ENCODE measurements at regions not wholly inside any gene's neighbourhood (a gene's known extent, or its start where the extent isn't known, plus 50 kb on each side); places are given as distances from the start of the nearest gene placed in this dataset.

GRCh38 chr2:186913870-186914269 is 64.9 kb upstream of the ZSWIM2 start:
- Mint-ChIP-seq H3K9me3 (peaks cover 0 to 3% (median 0%) of the 10 kb centered on the region in 5 donors), H3K36me3 (no peaks in the 10 kb centered on the region), H3K27me3 (no peaks in the 10 kb centered on the region), H3K27ac (no peak overlapping the region), H3K4me3 (no peak overlapping the region), H3K4me1 (no peaks in the 10 kb centered on the region)
- Histone ChIP-seq H3K36me3 (ENCODE audit: insufficient read depth, low read length) (no peaks in the 10 kb centered on the region), H3K27ac (ENCODE audit: low read depth, low read length) (no peak overlapping the region), H3K9me3 (ENCODE audit: low read length) (no peaks in the 10 kb centered on the region), H3K4me1 (ENCODE audit: insufficient read depth, low read length) (no peaks in the 10 kb centered on the region), H3K4me3 (ENCODE audit: low read length) (no peak overlapping the region), H3K27me3 (ENCODE audit: insufficient read depth, low read length, poor library complexity, severe bottlenecking) (no peaks in the 10 kb centered on the region)
- no peak for DNase-seq
- POLR2A ChIA-PET, result no interaction called here
- CTCF ChIA-PET, result no interaction called here

- Histone ChIP-seq H3K9me3 (ENCODE audit: low read length) (no peaks in the 10 kb centered on the region), H3K36me3 (ENCODE audit: insufficient read depth, low read length) (no peaks in the 10 kb centered on the region), H3K27ac (ENCODE audit: low read depth, low read length) (no peak overlapping the region), H3K4me1 (ENCODE audit: insufficient read depth, low read length) (no peaks in the 10 kb centered on the region), H3K27me3 (ENCODE audit: insufficient read depth, low read length, poor library complexity, severe bottlenecking) (no peaks in the 10 kb centered on the region), H3K4me3 (ENCODE audit: low read length) (no peak overlapping the region)
- ChIA-PET POLR2A (no interaction called here), CTCF (no interaction called here)
- Mint-ChIP-seq H3K36me3 (no peaks in the 10 kb centered on the region), H3K4me1 (no peaks in the 10 kb centered on the region), H3K9me3 (peaks cover 0 to 3% (median 0%) of the 10 kb centered on the region in 5 donors), H3K27me3 (no peaks in the 10 kb centered on the region), H3K27ac (no peak overlapping the region), H3K4me3 (no peak overlapping the region)
- DNase-seq, result no peak
Measured at GRCh38 chr2:186912979-186913378, 64.0 kb upstream of the ZSWIM2 start.

GRCh38 chr2:186911551-186912085 is 62.6 kb upstream of the ZSWIM2 start:
- Mint-ChIP-seq H3K4me1 (no peaks in the 10 kb centered on the region), H3K9me3 (peaks cover 0 to 3% (median 1%) of the 10 kb centered on the region in 5 donors), H3K27me3 (no peaks in the 10 kb centered on the region), H3K27ac (no peak overlapping the region), H3K36me3 (no peaks in the 10 kb centered on the region), H3K4me3 (no peak overlapping the region)
- Histone ChIP-seq H3K27ac (ENCODE audit: low read depth, low read length) (no peak overlapping the region), H3K9me3 (ENCODE audit: low read length) (no peaks in the 10 kb centered on the region), H3K36me3 (ENCODE audit: insufficient read depth, low read length) (no peaks in the 10 kb centered on the region), H3K4me3 (ENCODE audit: low read length) (no peak overlapping the region), H3K27me3 (ENCODE audit: insufficient read depth, low read length, poor library complexity, severe bottlenecking) (no peaks in the 10 kb centered on the region), H3K4me1 (ENCODE audit: insufficient read depth, low read length) (no peaks in the 10 kb centered on the region)
- ChIA-PET CTCF (no interaction called here), POLR2A (no interaction called here)
- no peak for DNase-seq

- POLR2A ChIA-PET, result no interaction called here
- no peaks in the 10 kb centered on the region for H3K4me1 ChIP-seq (ENCODE audit: insufficient read depth, low read length)
Measured at GRCh38 chr2:186910996-186911395, 62.0 kb upstream of the ZSWIM2 start.

GRCh38 chr2:186909095-186909494 is 60.1 kb upstream of the ZSWIM2 start:
- no peaks in the 10 kb centered on the region for H3K27me3 ChIP-seq (ENCODE audit: insufficient read depth, low read length, poor library complexity, severe bottlenecking)
- Mint-ChIP-seq H3K36me3 (no peaks in the 10 kb centered on the region), H3K27me3 (no peaks in the 10 kb centered on the region), H3K27ac (no peak overlapping the region), H3K9me3 (peaks cover 0 to 2% (median 0%) of the 10 kb centered on the region in 5 donors), H3K4me1 (no peaks in the 10 kb centered on the region), H3K4me3 (no peak overlapping the region)
- no peak overlapping the region for H3K27ac ChIP-seq (ENCODE audit: low read depth, low read length)
- H3K9me3 ChIP-seq (ENCODE audit: low read length), result no peaks in the 10 kb centered on the region
- H3K4me3 ChIP-seq (ENCODE audit: low read length), result no peak overlapping the region
- H3K36me3 ChIP-seq (ENCODE audit: insufficient read depth, low read length), result no peaks in the 10 kb centered on the region
- POLR2A ChIA-PET, result no interaction called here
- H3K4me1 ChIP-seq (ENCODE audit: insufficient read depth, low read length), result no peaks in the 10 kb centered on the region
- CTCF ChIA-PET, result no interaction called here
- DNase-seq, result no peak

More at GRCh38 chr2:186910996-186911395, 62.0 kb upstream of the ZSWIM2 start:
- CTCF ChIA-PET, result interaction anchor here (1.1 kb wide), 1 partner anchor 9 kb away, joined by 3 read pairs; no protein-coding TSS in a partner anchor
- Mint-ChIP-seq H3K27ac (no peak overlapping the region), H3K27me3 (no peaks in the 10 kb centered on the region), H3K9me3 (peaks cover 0 to 2% (median 0%) of the 10 kb centered on the region in 5 donors), H3K4me1 (no peaks in the 10 kb centered on the region), H3K4me3 (no peak overlapping the region), H3K36me3 (no peaks in the 10 kb centered on the region)
- Histone ChIP-seq H3K36me3 (ENCODE audit: insufficient read depth, low read length) (no peaks in the 10 kb centered on the region), H3K4me3 (ENCODE audit: low read length) (no peak overlapping the region), H3K27me3 (ENCODE audit: insufficient read depth, low read length, poor library complexity, severe bottlenecking) (no peaks in the 10 kb centered on the region), H3K9me3 (ENCODE audit: low read length) (no peaks in the 10 kb centered on the region), H3K27ac (ENCODE audit: low read depth, low read length) (no peak overlapping the region)
- no peak for DNase-seq

- Mint-ChIP-seq H3K27me3 (no peaks in the 10 kb centered on the region), H3K36me3 (no peaks in the 10 kb centered on the region), H3K9me3 (peaks cover 0 to 2% (median 0%) of the 10 kb centered on the region in 5 donors), H3K4me1 (no peaks in the 10 kb centered on the region), H3K4me3 (no peak overlapping the region), H3K27ac (no peak overlapping the region)
- Histone ChIP-seq H3K4me3 (ENCODE audit: low read length) (no peak overlapping the region), H3K36me3 (ENCODE audit: insufficient read depth, low read length) (no peaks in the 10 kb centered on the region), H3K9me3 (ENCODE audit: low read length) (no peaks in the 10 kb centered on the region), H3K4me1 (ENCODE audit: insufficient read depth, low read length) (no peaks in the 10 kb centered on the region), H3K27me3 (ENCODE audit: insufficient read depth, low read length, poor library complexity, severe bottlenecking) (no peaks in the 10 kb centered on the region), H3K27ac (ENCODE audit: low read depth, low read length) (no peak overlapping the region)
- DNase-seq, result no peak
- CTCF ChIA-PET, result no interaction called here
- POLR2A ChIA-PET, result no interaction called here
Measured at GRCh38 chr2:186907897-186908296, 58.9 kb upstream of the ZSWIM2 start.

GRCh38 chr2:186903216-186903615 is 54.2 kb upstream of the ZSWIM2 start:
- Mint-ChIP-seq H3K4me1 (no peaks in the 10 kb centered on the region), H3K4me3 (no peak overlapping the region), H3K9me3 (peaks cover 0 to 4% (median 3%) of the 10 kb centered on the region in 5 donors), H3K27ac (no peak overlapping the region), H3K27me3 (peaks cover 0 to 1% of the 10 kb centered on the region in 2 donors), H3K36me3 (no peaks in the 10 kb centered on the region)
- Histone ChIP-seq H3K9me3 (ENCODE audit: low read length) (no peaks in the 10 kb centered on the region), H3K27ac (ENCODE audit: low read depth, low read length) (no peak overlapping the region), H3K36me3 (ENCODE audit: insufficient read depth, low read length) (no peaks in the 10 kb centered on the region), H3K4me1 (ENCODE audit: insufficient read depth, low read length) (no peaks in the 10 kb centered on the region), H3K4me3 (ENCODE audit: low read length) (no peak overlapping the region), H3K27me3 (ENCODE audit: insufficient read depth, low read length, poor library complexity, severe bottlenecking) (no peaks in the 10 kb centered on the region)
- POLR2A ChIA-PET, result no interaction called here
- CTCF ChIA-PET, result no interaction called here
- DNase-seq, result no peak

Data from CD8-positive, alpha-beta memory T cell (primary cell).